ENCODE measurements at regions not wholly inside any gene's neighbourhood (a gene's known extent, or its start where the extent isn't known, plus 50 kb on each side); places are given as distances from the start of the nearest gene placed in this dataset.

DNA sequence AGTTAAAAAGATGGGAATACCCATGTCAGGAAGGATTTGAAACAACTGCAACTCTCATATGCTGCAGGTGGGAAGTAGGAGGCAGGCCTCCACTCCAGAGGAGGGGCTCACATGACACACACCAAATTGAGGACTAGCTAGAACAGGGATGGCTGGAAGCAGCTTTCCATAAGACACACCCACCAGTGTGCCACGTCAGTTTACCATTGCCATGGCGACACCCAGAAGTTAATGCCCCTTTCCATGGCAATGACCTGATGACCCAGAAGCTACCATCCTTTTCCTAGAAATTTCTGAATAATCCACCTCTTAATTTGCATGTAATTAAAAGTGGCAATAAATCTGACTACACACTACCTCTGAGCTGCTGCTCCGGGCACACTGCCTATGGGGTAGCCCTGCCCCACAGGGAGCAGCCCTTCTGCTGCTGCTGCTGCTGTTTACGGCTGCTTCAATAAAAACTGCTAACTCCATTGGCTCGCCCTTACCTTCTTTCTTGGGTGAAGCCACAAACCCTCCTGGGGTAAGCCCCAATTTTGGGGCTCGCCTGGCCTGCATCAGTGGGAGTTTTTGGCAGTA, 89.4 kb downstream of the RRM2 start:
- TF ChIP-seq CTCF (IDR thresholded peaks at IDR 0.05): no peak
- intact Hi-C loops (cut with DNase I, micrococcal nuclease): no loop called here
- DNase-seq (peak in 1 of 3 donors; percentile 43), ATAC-seq (peak; percentile 81)
- Histone ChIP-seq H3K4me3 (no peak overlapping the region), H3K4me1 (ENCODE audit: low read depth) (no peaks in the 10 kb centered on the region), H3K36me3 (ENCODE audit: low read depth) (no peaks in the 10 kb centered on the region), H3K9me3 (no peaks in the 10 kb centered on the region)

DNA sequence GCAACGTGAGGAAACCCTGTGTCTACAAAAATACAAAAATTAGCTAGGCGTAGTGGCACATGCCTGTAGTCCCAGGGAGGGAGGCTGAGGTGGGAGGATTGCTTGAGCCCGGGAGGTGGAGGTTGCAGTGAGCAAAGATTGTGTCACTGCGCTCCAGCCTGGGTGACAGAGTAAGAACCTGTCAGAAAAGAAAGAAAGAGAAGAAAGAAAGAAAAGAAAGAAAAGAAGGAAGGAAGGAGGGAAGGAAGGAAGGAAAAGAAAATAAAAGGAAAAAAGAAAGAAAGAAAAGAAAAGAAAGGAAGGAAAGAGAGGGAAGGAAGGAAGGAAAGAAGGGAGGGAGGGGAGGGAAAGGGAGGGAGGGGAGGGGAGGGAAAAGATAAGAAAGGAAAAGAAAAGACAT, 89.9 kb upstream of the HPCAL1 start:
- intact Hi-C loops (cut with DNase I, micrococcal nuclease): no loop called here
- ATAC-seq (no peak), DNase-seq (no peak)
- H3K36me3 ChIP-seq (ENCODE audit: low read depth): no peaks in the 10 kb centered on the region
- H3K9me3 ChIP-seq: no peaks in the 10 kb centered on the region
- TF ChIP-seq CTCF (IDR thresholded peaks at IDR 0.05): no peak
- no peak overlapping the region for H3K4me3 ChIP-seq
- H3K4me1 ChIP-seq (ENCODE audit: low read depth): no peaks in the 10 kb centered on the region

DNA sequence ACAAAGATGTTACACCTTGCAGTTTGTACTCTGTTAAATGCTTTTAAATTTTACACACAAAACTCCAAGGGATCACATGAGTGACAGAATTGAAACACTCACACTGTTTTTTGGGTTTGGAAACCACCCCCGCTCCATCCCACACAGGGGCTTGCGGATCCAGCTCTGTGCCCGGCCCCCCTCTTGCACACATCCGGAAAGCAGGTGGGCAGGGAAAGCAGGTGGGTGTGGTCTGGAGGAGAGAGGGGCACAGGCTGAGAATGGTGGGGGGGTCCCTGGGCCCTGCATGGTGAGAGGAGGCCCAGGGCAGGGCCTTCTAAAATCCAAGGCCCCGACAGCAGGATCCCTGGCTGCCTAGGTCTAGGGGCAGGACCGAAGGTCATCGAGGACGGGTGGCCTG, 88.5 kb upstream of the HPCAL1 start:
- no peak for TF ChIP-seq CTCF (IDR thresholded peaks at IDR 0.05)
- Histone ChIP-seq H3K4me1 (ENCODE audit: low read depth) (no peaks in the 10 kb centered on the region), H3K36me3 (ENCODE audit: low read depth) (no peaks in the 10 kb centered on the region), H3K4me3 (no peak overlapping the region), H3K9me3 (no peaks in the 10 kb centered on the region)
- intact Hi-C loops (cut with DNase I, micrococcal nuclease): no loop called here
- peak in 1 of 3 donors; percentile 27 for DNase-seq
- ATAC-seq: no peak

DNA sequence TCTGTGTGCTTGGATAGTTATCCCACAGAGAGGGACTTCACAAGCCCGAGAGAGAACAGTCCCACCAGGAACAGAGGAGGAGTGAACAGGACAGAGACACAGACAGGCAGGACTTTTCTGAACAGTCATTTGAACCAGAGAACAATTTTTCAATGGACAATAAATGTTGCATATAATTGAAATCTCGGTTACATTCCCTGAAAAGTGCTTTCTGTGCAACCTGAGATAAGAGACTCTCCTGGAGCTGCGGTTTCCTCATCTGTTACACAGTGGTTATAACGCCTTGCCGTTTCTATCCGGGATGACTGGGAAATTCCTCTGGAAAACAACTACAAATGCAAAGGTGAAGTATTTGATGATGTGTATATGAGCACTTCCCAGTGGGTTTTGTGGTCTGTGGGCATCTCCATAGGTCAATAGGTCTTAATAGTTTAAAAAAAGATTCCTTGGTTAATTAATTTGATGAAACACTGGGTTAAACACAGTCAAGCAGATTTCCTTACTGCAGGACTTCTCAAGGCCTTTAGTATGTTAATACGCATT, 87.2 kb upstream of the HPCAL1 start:
- Histone ChIP-seq H3K9me3 (no peaks in the 10 kb centered on the region), H3K4me1 (ENCODE audit: low read depth) (no peaks in the 10 kb centered on the region), H3K4me3 (no peak overlapping the region), H3K36me3 (ENCODE audit: low read depth) (no peaks in the 10 kb centered on the region)
- ATAC-seq (no peak), DNase-seq (no peak)
- intact Hi-C loops (cut with DNase I, micrococcal nuclease): no loop called here
- TF ChIP-seq CTCF (IDR thresholded peaks at IDR 0.05): no peak

- peak in 1 of 3 donors; percentile 33 for DNase-seq
- no peaks in the 10 kb centered on the region for H3K36me3 ChIP-seq (ENCODE audit: low read depth)
- no peak overlapping the region for H3K4me3 ChIP-seq
- no peaks in the 10 kb centered on the region for H3K9me3 ChIP-seq
- no peak for ATAC-seq
- intact Hi-C loops (cut with DNase I, micrococcal nuclease): no loop called here
- no peak for TF ChIP-seq CTCF (IDR thresholded peaks at IDR 0.05)
- H3K4me1 ChIP-seq (ENCODE audit: low read depth): no peaks in the 10 kb centered on the region
Measured at GRCh38 chr2:10216677-10217488, 85.8 kb upstream of the HPCAL1 start.
